Trophoblast cell (in vitro differentiated cells and primary cell): ENCODE measurements at regions not wholly inside any gene's neighbourhood (a gene's known extent, or its start where the extent isn't known, plus 50 kb on each side); places are given as distances from the start of the nearest gene placed in this dataset.

ENCODE experiments used
- DNase-seq, 2 donors: peaks; one replicate each; pipeline ENCODE4 v3.0.0-alpha.2; 2016
- H2AFZ ChIP-seq: 2 replicates; pipeline ENCODE4 v1.6.1; 2013; ENCODE audit warnings: low read length, moderate library complexity, mild to moderate bottlenecking; ENCODE audit not compliant: insufficient read depth, poor library complexity
- H2AK5ac ChIP-seq: 2 replicates; pipeline ENCODE4 v1.6.1; 2013; ENCODE audit warnings: mild to moderate bottlenecking, low read length
- H2BK120ac ChIP-seq: 2 replicates; pipeline ENCODE4 v1.6.1; 2013; ENCODE audit warnings: low read length, mild to moderate bottlenecking, moderate library complexity; ENCODE audit not compliant: insufficient read depth, poor library complexity
- H2BK12ac ChIP-seq: 2 replicates; pipeline ENCODE4 v1.6.1; 2013; ENCODE audit warnings: mild to moderate bottlenecking, low read length, moderate library complexity
- H2BK5ac ChIP-seq: 2 replicates; pipeline ENCODE4 v1.6.1; 2013; ENCODE audit warnings: low read length, low read depth, moderate library complexity, mild to moderate bottlenecking; ENCODE audit not compliant: poor library complexity
- H3K14ac ChIP-seq: 2 replicates; pipeline ENCODE4 v1.6.1; 2013; ENCODE audit warnings: mild to moderate bottlenecking, low read length
- H3K18ac ChIP-seq: 2 replicates; pipeline ENCODE4 v1.6.1; 2013; ENCODE audit warnings: mild to moderate bottlenecking, low read length
- H3K23ac ChIP-seq: 2 replicates; pipeline ENCODE4 v1.6.1; 2013; ENCODE audit warnings: low read length
- H3K27ac ChIP-seq: 2 replicates; pipeline ENCODE4 v1.5.1; 2013; ENCODE audit warnings: low read depth, mild to moderate bottlenecking, inconsistent platforms, low read length, moderate library complexity
- H3K27me3 ChIP-seq: 2 replicates; pipeline ENCODE4 v1.6.1; 2013; ENCODE audit warnings: inconsistent platforms, mild to moderate bottlenecking, low read length, moderate library complexity; ENCODE audit not compliant: insufficient read depth
- H3K36me3 ChIP-seq, 2 experiments: 1 replicate in 1 of 2; 2 replicates in 1 of 2; pipeline ENCODE4 v1.6.1; 2013; ENCODE audit warnings: low read length in 2 of 2, mild to moderate bottlenecking in 2 of 2, moderate library complexity in 1 of 2; ENCODE audit not compliant: insufficient read depth in 2 of 2, control insufficient read depth in 1 of 2
- H3K4ac ChIP-seq: 2 replicates; pipeline ENCODE4 v1.6.1; 2013; ENCODE audit warnings: low read depth, mild to moderate bottlenecking, low read length, moderate library complexity
- H3K4me1 ChIP-seq, 2 experiments: 1 replicate in 1 of 2; 2 replicates in 1 of 2; pipeline ENCODE4 v1.6.1; 2013; ENCODE audit warnings: low read length in 2 of 2, mild to moderate bottlenecking in 2 of 2, moderate library complexity in 1 of 2; ENCODE audit not compliant: insufficient read depth in 2 of 2, control insufficient read depth in 1 of 2
- H3K4me2 ChIP-seq: 2 replicates; pipeline ENCODE4 v1.6.1; 2013; ENCODE audit warnings: inconsistent platforms, mild to moderate bottlenecking, low read length, moderate library complexity
- H3K4me3 ChIP-seq: 2 replicates; pipeline ENCODE4 v1.5.1; 2013; ENCODE audit warnings: mild to moderate bottlenecking, low read depth, low read length, inconsistent platforms
- H3K79me1 ChIP-seq: one replicate; pipeline ENCODE4 v1.6.1; 2013; ENCODE audit warnings: low read length
- H3K79me2 ChIP-seq: 2 replicates; pipeline ENCODE4 v1.6.1; 2013; ENCODE audit warnings: low read length, mild to moderate bottlenecking; ENCODE audit not compliant: control insufficient read depth, insufficient read depth, poor library complexity
- H3K9ac ChIP-seq: 2 replicates; pipeline ENCODE4 v1.6.1; 2013; ENCODE audit warnings: mild to moderate bottlenecking, low read length
- H3K9me3 ChIP-seq: 2 replicates; pipeline ENCODE4 v1.6.1; 2013; ENCODE audit warnings: low read depth, mild to moderate bottlenecking, control low read depth, inconsistent platforms, low read length; ENCODE audit not compliant: insufficient read depth
- H4K12ac ChIP-seq: 2 replicates; pipeline ENCODE4 v1.6.1; 2013; ENCODE audit warnings: low read depth, mild to moderate bottlenecking, low read length, moderate library complexity
- H4K8ac ChIP-seq: 2 replicates; pipeline ENCODE4 v1.6.1; 2013; ENCODE audit warnings: low read depth, mild to moderate bottlenecking, low read length, moderate library complexity
- H4K91ac ChIP-seq: one replicate; pipeline ENCODE4 v1.6.1; 2013; ENCODE audit warnings: low read depth, mild to moderate bottlenecking, low read length, moderate library complexity
- WGBS: extraction: QIAGEN DNeasy Blood & Tissue Kit; methylation state at CpG from one replicate; pipeline ENCODE4 v1.1.7; 2013; ENCODE audit warnings: missing lambda C conversion rate; ENCODE audit not compliant: insufficient read length, insufficient coverage; ENCODE audit errors: extremely low coverage; 5-methylcytosine and 5-hydroxymethylcytosine counted together

GRCh38 chr5:23319901-23320300 is 187.5 kb upstream of the PRDM9 start:
- no peaks in the 10 kb centered on the region for H3K4me1 ChIP-seq
- no peak overlapping the region for H4K91ac ChIP-seq
- H3K27me3 ChIP-seq, result no peaks in the 10 kb centered on the region
- H3K27ac ChIP-seq, result no peak overlapping the region
- H3K14ac ChIP-seq, result no peak overlapping the region
- no peak for DNase-seq
- no peak overlapping the region for H3K23ac ChIP-seq
- no peaks in the 10 kb centered on the region for H3K79me2 ChIP-seq
- H3K79me1 ChIP-seq, result no peaks in the 10 kb centered on the region
- H2AFZ ChIP-seq, result no peak overlapping the region
- H2BK120ac ChIP-seq, result no peak overlapping the region
- no peak overlapping the region for H2BK12ac ChIP-seq
- no peak overlapping the region for H3K9ac ChIP-seq
- H2AK5ac ChIP-seq, result no peak overlapping the region
- H3K4me2 ChIP-seq, result no peak overlapping the region
- H4K12ac ChIP-seq, result no peak overlapping the region
- no peak overlapping the region for H3K4ac ChIP-seq
- no peak overlapping the region for H2BK5ac ChIP-seq
- no peak overlapping the region for H4K8ac ChIP-seq
- no peak overlapping the region for H3K4me3 ChIP-seq
- no peaks in the 10 kb centered on the region for H3K36me3 ChIP-seq
- H3K9me3 ChIP-seq, result no peaks in the 10 kb centered on the region
- no CpG with 5 or more reads among the region's 3 CpGs for WGBS
- H3K18ac ChIP-seq, result no peak overlapping the region

GRCh38 chr5:23318960-23319359 is 188.4 kb upstream of the PRDM9 start:
- no peak overlapping the region for H2BK12ac ChIP-seq
- H2BK120ac ChIP-seq, result no peak overlapping the region
- H2BK5ac ChIP-seq, result no peak overlapping the region
- H3K79me1 ChIP-seq, result no peaks in the 10 kb centered on the region
- H3K23ac ChIP-seq, result no peak overlapping the region
- no peak overlapping the region for H3K4ac ChIP-seq
- WGBS, result no CpG with 5 or more reads among the region's 2 CpGs
- H3K14ac ChIP-seq, result no peak overlapping the region
- no peak overlapping the region for H2AFZ ChIP-seq
- H3K9ac ChIP-seq, result no peak overlapping the region
- no peak for DNase-seq
- no peak overlapping the region for H3K4me3 ChIP-seq
- no peak overlapping the region for H2AK5ac ChIP-seq
- no peak overlapping the region for H4K91ac ChIP-seq
- no peak overlapping the region for H3K4me2 ChIP-seq
- no peaks in the 10 kb centered on the region for H3K36me3 ChIP-seq
- no peaks in the 10 kb centered on the region for H3K4me1 ChIP-seq
- no peaks in the 10 kb centered on the region for H3K79me2 ChIP-seq
- H3K27me3 ChIP-seq, result no peaks in the 10 kb centered on the region
- H3K9me3 ChIP-seq, result no peaks in the 10 kb centered on the region
- no peak overlapping the region for H4K12ac ChIP-seq
- H3K27ac ChIP-seq, result no peak overlapping the region
- no peak overlapping the region for H3K18ac ChIP-seq
- H4K8ac ChIP-seq, result no peak overlapping the region

- no peak overlapping the region for H4K91ac ChIP-seq
Measured at GRCh38 chr5:23318166-23318565, 189.2 kb upstream of the PRDM9 start.

GRCh38 chr5:23316060-23316591 is 191.3 kb upstream of the PRDM9 start:
- Histone ChIP-seq H2BK5ac (no peak overlapping the region), H4K12ac (no peak overlapping the region), H3K79me1 (no peaks in the 10 kb centered on the region), H3K27ac (no peak overlapping the region), H3K9me3 (no peaks in the 10 kb centered on the region), H3K4me3 (no peak overlapping the region), H3K9ac (no peak overlapping the region), H3K4ac (no peak overlapping the region), H3K4me2 (no peak overlapping the region), H3K18ac (no peak overlapping the region), H3K79me2 (no peaks in the 10 kb centered on the region), H3K4me1 (no peaks in the 10 kb centered on the region), H4K91ac (no peak overlapping the region), H3K27me3 (no peaks in the 10 kb centered on the region), H3K36me3 (no peaks in the 10 kb centered on the region), H4K8ac (no peak overlapping the region), H2AK5ac (no peak overlapping the region), H3K14ac (no peak overlapping the region), H2AFZ (no peak overlapping the region), H2BK120ac (no peak overlapping the region), H3K23ac (no peak overlapping the region), H2BK12ac (no peak overlapping the region)
- WGBS, result no CpG with 5 or more reads among the region's 1 CpG
- no peak for DNase-seq

More at GRCh38 chr5:23318166-23318565, 189.2 kb upstream of the PRDM9 start:
- Histone ChIP-seq H3K79me1 (no peaks in the 10 kb centered on the region), H4K12ac (no peak overlapping the region), H3K27ac (no peak overlapping the region), H3K36me3 (no peaks in the 10 kb centered on the region), H4K8ac (no peak overlapping the region), H3K4me1 (no peaks in the 10 kb centered on the region), H2BK12ac (no peak overlapping the region), H3K14ac (no peak overlapping the region), H3K9me3 (no peaks in the 10 kb centered on the region), H3K18ac (no peak overlapping the region), H3K9ac (no peak overlapping the region), H3K4ac (no peak overlapping the region), H3K4me2 (no peak overlapping the region), H2AK5ac (no peak overlapping the region), H2AFZ (no peak overlapping the region), H2BK5ac (no peak overlapping the region), H3K27me3 (no peaks in the 10 kb centered on the region), H3K4me3 (no peak overlapping the region), H3K23ac (no peak overlapping the region), H3K79me2 (no peaks in the 10 kb centered on the region), H2BK120ac (no peak overlapping the region)
- DNase-seq, result no peak
- no CpG with 5 or more reads among the region's 1 CpG for WGBS
